GM21529 (cell line): ENCODE measurements at regions not wholly inside any gene's neighbourhood (a gene's known extent, or its start where the extent isn't known, plus 50 kb on each side); places are given as distances from the start of the nearest gene placed in this dataset.
"Not testable (repeated sequence)": the region's sequence is repeated elsewhere in the genome, so short reads cannot be mapped to it uniquely, and the experiment has no call there.

Experiments
- ATAC-seq: cut with Tn5 transposase; IDR thresholded peaks from one replicate; pipeline ENCODE4 v1.9.1; 2021; ENCODE audit not compliant: unreplicated experiment

DNA sequence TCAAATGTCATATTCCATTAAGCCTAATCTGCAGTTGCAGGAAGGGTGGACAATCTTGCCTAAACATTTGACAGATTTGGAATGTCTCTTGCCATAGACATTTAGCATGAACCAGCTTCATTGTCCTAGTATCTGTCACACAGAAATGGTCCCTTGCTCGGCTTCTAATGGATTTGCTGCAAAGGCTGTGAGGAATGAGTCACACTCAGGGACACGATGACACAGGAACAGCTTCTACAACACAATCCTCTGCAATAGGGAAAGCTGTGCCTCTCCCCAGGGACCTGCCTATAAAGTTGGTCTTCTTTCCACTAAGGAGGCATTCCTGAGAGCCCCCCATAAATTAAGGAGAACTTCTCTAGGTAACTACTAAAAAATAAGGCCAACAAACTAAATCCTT lies 155.1 kb upstream of the L3MBTL4 start:
- no peak for ATAC-seq

DNA sequence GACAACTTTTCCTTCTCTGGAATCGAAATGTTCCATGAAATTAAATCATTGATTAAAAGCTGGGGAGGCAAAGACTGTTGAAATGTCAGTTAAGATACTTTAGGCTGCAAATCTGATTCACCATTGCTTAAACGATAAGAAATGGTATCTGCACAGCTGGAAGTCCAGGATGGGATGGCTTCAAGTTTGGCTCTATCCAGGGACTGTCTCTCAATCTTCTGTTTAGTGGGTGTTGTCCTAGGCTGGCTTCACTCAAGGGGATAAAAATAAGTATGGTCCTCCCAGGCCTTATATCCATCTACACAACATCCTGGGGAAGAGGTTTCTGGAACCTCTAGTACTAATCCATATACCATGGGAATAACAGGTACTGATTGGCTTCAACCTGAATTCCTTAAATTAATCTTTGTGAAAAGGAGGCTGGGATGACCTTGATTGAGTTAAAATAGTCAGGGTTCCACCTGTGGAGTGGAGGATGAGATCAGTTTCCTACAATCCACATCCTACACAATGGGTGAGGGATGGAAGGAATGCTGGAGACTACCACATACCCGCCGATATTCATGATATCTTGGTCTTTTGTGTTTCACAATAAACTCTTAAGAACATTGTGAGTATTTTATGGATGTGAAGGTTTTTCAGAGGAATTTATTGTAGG lies 156.0 kb upstream of the L3MBTL4 start:
- no peak for ATAC-seq

DNA sequence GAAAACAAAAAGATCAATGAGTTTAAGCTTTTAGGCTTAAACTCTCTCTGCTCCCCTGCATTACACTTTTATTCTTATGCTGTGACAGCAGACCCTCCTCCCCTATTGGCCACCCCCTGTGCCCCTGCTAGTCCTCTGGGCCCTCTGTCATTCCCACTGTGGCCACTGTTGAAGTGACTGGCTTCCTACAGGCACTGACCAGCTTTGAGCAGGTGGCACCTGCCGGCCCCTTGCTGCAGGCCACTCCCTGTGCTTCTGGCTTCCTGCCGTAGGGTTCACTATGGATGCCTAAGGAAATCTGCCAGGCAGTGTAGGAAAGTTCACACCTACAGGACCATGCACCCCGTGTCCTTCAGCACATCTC lies 156.5 kb upstream of the L3MBTL4 start:
- ATAC-seq: no peak

DNA sequence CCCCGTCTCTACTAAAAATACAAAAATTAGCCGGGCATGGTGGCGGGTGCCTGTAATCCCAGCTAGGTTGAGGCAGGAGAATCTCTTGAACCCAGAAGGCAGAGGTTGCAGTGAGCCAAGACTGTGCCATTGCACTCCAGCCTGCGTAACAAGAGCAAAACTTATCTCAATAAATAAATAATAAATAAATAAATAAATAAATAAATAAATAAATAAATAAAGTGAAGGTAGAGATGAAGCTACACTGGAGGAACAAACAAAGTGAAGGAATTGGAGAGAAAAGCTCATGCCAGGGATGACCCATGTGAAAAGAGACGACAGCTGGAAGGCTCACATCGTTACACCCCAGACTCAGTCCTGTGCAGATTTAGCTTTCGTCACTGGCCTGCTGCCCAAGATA lies 157.3 kb upstream of the ARHGAP28 start:
- ATAC-seq: not testable (repeated sequence)

DNA sequence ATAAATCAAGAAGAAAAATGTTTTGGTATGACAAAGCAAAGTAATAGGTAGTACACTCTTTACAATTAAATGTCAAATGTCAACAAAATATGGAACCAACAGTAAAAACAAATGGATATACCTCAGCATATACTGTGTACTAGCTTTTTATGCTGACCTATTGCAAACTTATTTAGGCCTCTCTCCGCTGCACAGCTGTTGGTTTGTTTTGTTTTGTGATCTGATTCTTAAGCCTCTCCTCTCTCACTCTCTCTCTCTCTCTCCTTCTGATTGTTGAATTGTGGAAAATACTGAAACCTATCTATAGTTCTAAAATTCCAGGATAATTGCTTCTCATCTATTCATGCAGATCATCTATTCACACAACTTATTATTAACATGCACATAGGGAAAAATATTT lies 154.9 kb upstream of the ARHGAP28 start:
- ATAC-seq: no peak

DNA sequence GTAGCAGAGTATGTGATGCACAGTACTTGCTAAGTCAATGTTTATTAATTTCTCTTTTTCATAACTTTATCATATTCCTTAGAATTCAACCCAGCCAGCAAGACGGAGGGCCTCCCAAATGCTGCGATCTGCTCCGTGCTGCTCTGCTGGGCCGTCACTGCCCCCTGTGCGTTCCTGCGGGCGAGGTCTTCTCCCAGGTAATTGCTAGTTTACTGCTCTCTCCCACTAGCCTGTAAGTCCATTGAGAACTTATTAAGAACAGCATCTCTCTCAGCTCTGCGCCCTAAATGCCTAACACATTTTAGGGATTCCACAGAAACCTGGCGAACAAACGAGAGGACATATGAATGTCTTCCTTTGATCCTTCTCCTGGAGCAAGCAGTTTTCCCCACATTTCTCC lies 153.6 kb upstream of the ARHGAP28 start:
- no peak for ATAC-seq

DNA sequence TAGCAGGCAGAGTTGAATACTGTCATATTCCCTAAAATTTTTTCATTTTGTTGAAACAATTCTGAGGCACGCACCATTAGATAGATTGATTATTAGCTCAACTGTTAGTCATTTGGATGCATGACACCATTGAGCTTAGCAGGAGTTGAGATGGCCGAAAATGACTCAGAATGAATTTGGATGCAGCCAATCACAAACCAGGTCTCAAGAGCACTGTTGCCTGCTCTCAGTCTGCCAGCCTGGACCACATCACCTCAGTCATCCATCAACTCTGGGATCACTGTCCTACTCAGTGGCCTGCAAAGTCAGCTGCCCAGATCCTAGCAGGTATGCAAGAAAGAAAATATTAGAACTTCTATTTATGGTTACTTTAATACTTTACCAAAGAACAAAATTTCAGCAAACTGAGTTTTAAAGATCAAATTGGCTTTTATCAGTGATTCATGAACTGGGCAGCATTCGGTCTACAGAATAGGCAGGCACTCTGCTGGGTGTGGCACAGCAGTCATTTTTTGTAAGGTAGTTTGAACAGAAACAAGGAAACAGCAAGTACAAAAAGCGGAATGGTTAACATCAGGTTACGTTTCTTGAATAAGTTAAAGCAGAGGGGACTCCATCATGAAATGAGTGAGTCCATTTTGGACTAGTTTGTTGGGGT lies 152.7 kb upstream of the ARHGAP28 start:
- ATAC-seq: no peak

DNA sequence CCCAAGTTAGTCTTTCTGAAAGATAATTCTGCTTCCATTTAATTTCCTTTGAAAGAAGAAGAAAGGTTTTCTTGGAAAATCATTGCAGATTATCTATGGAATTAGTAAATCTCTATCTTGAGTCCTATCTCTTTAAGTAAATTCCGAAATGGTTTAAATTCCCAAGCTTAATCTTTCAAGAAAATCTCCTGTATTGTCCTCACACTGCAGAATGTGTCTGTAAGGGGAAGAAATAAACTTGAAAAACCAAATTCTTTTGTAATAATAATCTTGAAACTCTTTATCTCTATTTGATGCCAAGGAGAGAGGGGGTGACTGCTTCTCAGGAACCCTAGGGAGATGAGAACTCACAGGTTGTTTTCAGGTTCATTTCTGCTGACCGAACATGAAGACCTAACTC lies 150.8 kb upstream of the ARHGAP28 start:
- no peak for ATAC-seq

DNA sequence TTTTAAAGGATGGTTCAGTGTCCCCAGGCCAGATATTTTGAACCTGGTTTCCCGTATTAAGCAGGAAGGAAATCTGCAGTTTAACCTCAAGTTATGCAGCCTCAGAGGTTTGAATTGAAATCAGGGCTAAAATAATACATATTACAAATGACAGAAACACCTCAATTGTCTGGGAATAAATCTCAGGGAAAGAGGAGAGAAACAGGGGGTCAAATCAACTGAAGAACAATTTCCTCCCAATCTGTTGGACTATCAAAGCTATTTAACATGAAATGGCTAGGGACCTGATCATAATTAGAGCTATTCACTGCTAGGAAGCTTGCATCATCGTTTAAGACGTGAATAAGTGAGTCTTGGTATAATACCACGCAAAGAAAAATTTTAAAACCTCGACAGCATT lies 150.0 kb upstream of the ARHGAP28 start:
- no peak for ATAC-seq

DNA sequence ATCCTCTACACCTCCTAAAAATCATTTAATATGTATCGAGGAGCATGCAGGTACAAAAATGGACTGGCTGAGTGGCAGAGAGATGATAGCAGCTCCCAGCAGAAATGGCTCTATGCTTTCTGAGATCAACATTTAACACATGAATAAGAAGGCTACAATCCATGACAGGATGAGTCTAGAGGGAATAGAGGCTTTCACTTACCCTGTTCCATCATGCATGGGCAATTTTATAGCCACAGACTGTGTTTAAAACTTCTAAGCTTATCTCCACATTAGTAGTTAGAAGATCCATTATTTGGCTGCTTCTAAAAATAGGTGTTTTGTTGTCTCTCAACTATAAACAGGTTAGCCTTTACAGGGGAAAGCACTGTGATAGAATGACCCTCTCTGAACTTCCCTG lies 149.1 kb upstream of the ARHGAP28 start:
- ATAC-seq: no peak

DNA sequence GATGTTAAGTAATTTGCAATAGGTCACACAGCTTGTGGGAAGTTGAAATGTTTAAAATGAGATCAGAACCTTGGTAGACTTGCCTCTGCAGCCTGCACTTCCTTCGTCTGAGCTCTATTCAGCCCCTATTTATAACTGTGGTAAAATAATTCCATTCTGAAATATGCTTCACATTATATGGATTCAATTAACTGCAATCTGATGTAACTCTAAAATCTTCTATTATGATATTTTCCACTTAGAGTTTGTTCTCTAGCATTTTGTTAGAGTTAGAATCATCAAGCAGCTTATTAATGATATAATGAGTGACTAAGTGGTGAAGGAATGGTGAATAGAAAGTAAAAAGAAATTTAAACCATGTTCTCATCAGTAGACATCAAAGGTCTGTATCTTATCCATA lies 139.6 kb upstream of the ARHGAP28 start:
- ATAC-seq: no peak

DNA sequence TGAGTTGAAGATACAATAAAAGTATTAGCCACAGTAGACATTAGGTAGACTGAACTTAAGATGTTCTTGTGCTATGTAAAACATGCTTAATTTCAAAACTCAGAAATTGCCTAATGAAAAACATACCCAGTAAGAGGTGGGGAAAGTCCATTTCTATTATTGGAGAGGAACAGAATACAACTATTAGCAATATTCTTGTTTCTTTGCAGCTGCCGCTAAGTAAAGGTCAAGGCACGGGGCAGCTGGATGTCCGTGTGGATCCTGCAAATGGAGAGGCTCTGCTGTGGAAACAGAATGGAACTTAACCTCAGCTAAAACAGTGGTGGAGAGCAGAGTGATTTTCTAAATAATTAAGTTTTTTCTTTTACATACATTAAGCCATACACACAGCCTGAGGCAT lies 139.2 kb upstream of the ARHGAP28 start:
- ATAC-seq: no peak

DNA sequence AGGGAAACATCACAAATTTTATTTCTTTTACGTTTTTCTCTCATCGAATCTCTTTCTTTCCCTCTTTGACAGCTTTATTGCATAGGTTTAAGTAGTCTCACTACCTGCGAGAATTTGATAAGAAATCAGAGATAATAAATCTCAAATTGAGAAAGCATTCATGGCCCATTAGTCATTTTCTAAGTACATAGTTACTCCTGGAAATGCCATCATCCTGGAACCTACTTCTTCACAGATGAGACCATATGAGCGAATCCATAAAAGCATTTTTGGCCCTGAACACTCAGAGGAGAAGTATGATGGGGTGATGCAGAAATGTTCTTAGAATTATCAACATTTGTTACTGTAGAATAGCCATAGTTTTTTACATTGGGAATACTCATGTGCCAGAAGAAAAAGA lies 138.0 kb upstream of the ARHGAP28 start:
- no peak for ATAC-seq

DNA sequence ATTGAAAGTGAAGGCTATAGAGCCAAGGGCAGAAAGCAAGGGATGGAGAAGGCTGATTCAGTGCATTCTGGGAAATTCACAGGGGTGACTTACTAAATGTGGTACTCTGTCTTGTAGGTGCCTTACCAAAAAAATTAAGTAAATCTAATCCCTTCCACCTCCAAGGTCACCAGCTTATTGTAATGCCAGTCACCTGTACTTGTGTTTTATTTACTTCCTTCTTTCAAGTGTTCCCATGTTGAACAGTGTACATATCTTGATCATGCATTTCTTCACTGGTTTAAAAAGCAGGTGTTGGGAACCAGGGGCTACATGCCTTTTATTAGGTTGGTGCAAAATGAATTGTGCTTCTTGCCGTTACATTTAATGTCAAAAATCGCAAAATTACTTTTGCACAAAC lies 137.0 kb upstream of the ARHGAP28 start:
- ATAC-seq: no peak

DNA sequence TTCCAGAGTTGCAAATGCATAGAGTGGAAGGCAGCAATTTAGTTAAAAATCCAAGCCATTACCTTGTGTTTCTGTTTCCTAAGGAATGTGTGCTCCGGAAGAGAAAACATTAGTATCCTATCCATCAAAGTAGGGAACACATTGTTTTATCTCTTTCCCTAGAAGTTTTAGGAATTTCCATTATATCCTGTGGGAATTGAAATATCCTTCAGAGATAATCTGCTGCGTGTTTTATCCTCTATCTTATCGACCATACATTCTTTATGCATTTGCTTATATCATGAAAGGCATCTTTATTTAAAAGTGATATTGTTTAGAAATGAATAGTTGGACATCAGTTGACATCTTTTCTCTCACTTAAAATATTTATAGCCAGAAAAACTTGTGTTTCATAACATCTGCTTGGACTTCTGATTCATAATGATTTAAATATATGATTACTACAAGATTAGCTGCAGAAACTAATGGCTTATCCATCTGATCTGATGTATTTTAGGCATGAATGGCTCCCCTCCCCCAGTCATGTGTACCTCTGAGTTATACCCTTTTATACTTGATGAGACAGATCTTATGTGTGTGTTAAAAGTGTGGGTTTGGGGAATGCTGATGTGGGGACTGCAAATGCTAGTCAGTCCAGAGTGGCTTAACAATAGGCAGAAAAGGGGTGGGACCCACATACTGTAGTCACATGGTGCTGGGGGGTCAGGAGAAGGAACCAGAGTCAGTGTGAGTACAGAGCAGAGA lies 136.2 kb upstream of the ARHGAP28 start:
- no peak for ATAC-seq

DNA sequence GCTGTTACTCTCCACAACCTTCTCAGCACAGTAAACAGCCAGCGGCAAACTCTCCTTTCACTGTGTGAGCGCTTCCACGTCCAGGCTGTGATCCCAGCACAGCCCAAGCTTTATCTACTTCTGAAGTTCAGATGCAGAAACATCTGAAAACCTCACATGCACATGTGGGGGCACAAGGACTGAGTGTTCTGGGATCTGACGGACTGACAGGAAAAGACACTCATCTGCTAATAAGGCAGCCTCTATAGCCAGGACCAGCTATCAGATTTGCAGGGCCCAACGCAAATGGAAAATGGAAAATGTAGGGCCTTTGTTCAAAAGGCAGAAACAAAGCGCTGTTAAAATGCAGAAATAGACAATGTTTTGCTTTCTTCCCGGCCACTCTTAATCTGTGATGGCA lies 133.8 kb upstream of the ARHGAP28 start:
- no peak for ATAC-seq

DNA sequence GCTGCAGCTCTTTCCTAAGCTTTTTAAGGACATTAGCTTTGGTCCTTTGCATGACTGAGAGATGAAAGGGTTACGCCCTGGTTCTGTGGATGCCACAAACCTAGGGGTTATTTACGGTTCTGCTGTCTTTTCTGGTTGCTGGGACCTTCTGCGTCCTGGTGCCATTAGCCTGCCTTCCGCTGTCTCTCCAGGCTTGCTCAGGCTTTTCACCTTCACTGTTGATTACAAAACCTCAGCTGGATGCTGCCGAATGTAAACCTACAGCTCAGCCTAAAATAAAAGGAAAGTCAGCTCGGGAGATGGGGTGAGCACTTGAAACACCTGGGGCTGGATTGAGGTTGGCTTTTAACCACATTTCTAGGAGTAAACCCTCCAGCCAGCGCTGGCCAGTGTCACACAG lies 130.9 kb upstream of the ARHGAP28 start:
- ATAC-seq: no peak

DNA sequence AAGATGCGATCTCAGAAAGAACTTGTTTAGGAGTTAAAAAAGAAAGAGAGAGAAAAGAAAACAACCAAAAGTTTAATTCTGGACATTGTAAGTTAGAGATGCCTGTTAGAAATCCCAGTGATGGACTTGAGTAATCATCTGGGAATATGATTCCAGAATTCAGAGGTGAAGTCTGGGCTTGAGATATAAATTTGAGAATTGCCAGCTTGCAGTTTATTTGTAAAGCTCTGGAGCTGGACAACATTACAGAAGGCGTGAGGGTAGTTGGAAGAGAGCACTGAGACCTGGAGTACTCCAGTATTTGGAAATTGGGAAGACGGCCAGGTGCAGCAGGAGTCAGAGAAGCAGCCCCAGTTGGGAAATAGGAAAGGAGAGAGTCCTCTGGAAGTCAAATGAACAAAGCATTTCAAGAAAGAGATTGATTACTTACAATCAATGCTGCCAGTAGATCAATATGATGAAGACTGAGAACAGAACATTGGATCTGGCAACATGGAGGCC lies 128.8 kb upstream of the ARHGAP28 start:
- no peak for ATAC-seq

DNA sequence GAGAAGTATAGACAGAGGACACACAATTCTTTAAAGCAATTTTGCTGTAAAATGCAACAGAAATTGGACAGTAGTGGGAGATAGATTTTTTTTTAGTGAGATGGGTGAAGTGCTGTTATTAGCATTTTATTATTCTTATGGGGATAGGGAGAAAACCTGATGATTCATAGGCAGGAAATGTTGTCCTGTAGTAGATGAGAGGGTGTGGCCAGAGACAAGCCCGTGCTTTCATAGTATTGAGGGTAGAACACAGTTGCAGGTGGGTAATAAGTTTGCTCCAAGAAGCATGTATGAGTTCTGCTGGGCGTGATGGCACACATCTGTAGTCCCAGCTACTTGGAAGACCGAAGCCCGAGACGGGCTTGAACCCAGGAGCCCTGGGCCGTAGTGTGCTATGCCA lies 128.3 kb upstream of the ARHGAP28 start:
- no peak for ATAC-seq

DNA sequence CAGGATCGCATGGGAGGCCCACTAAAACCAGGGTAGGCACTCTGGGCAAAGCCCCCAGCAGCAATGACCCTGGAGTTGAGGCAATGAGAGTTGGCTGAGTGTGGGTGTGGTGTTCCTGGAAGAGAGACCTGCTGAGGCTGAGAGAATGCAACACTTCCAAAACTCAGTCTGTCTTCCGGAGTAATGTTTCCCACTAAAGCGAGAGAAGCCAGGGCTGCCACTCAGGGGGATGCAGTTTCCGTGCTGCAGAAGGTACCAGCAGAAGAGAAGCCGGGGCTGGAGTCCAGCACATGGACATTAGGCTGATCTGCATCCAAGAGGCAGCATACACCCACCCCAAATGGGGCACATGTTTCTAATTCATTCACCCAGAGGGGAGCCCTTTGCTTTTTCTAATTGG lies 127.2 kb upstream of the ARHGAP28 start:
- ATAC-seq: no peak

DNA sequence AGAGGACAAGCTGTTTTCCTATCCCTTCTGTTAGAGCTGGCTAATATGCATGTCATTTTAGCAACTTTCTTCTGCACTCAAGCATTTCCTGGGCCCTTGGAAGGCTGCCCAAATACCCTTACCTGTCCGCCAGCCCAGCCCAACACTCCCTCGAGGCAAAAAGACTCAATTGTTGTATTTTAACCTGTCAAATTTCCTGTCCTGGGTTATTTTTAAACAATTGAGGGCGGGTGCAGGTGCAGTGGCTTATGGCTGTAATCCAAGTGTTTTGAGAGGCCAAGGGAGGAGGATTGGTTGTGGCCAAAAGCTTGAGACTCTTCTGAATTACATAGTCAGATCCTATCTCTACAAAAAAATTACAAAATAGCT lies 125.0 kb upstream of the ARHGAP28 start:
- no peak for ATAC-seq

DNA sequence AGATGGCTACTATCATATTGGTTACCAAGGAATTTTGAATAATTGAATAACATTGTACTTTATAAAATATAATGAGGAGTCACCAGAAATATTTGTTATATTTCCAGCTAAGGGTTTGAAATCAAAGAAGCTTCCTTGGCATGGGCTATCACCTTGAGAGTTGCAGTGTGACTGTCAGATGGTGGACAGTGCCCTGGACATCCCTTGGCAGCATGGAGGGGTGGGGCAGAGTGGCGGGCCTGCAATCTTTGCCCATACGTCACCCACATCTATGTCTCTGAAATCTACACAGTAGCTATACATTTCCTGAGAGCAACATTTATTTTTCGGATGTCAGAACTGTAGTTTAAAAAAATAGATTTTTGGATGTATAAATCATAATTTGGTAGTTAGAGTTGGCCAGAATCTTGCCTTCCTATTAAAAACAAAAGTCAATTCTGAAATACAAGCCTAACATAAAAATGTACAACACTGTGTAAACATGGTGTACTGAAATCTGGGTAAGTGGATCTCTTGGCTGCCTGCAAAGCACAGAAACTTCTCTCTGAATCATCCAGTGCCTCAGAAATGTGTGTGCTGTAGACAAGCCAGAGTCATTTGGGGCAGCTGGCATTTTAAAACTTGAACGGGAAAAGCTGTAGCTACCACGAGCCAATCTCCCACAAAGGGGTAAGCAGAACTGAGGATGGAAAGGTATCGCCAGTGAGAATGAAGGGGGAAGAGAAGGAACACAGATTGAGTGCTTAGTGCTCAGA lies 124.2 kb upstream of the ARHGAP28 start:
- ATAC-seq: no peak
